GM13976 (cell line): ENCODE measurements at regions not wholly inside any gene's neighbourhood (a gene's known extent, or its start where the extent isn't known, plus 50 kb on each side); places are given as distances from the start of the nearest gene placed in this dataset.

Source experiments
- DNase-seq: peaks from one replicate; pipeline ENCODE4 v3.0.0; 2012; ENCODE audit warnings: low spot score
- CTCF ChIP-seq: IDR thresholded peaks from 2 replicates; pipeline ENCODE4 v1.5.1; 2012; ENCODE audit warnings: borderline replicate concordance, mild to moderate bottlenecking; ENCODE audit not compliant: insufficient read depth; ENCODE audit errors: extremely low read depth, missing control alignments, control extremely low read depth
- in situ Hi-C: fragments of 300-500 bp; cut with MboI; formaldehyde crosslinking; loops from one replicate; pipeline ENCODE4 v1.12.0; 2022; ENCODE audit warnings: low sequenced_read_pairs, mixed read lengths, inconsistent platforms; ENCODE audit not compliant: unreplicated experiment

GRCh38 chr10:130495116-130495862 is 359.1 kb downstream of the GLRX3 start:
- TF ChIP-seq CTCF, result no peak
- in situ Hi-C loops, result no loop called here
- no peak for DNase-seq

DNA sequence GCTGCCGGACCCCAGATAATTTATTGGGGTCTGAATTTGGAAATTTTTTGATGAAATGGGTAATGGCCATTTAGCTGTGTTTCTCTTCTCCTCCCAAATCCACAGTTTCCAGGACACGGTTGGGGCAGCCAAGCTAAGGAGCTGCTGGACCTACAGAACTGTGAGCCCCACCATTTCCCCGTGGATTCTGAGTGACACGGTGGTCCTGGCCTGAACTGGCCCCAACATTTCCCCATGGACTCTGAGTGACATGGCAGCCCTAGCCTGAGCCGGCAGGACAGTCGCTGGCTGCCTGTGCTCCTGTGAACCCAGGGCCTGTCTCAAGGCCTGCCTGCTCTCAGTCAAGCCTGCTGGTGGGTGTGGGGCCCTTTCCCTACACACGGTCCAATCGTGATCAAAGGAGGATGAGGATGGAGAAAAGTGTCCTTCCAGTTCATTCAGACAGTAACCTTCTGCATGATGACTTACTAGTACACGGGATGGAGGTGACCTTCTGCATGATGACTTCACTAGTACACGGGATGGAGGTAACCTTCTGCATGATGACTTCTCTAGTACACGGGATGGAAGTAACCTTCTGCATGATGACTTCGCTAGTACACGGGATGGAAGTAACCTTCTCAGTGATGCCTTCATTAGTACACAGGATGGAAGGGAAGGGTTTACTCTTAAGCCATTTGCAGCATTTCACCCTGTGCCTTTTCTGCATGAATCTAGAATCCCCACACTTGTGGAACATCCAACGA is 359.9 kb downstream of the GLRX3 start:
- DNase-seq, result no peak
- no peak for TF ChIP-seq CTCF
- in situ Hi-C loops, result no loop called here

GRCh38 chr10:130497056-130498010 is 361.1 kb downstream of the GLRX3 start:
- no peak for TF ChIP-seq CTCF
- no peak for DNase-seq
- in situ Hi-C loops, result no loop called here

GRCh38 chr10:130498042-130498441 is 361.9 kb downstream of the GLRX3 start:
- in situ Hi-C loops, result no loop called here
- DNase-seq, result no peak
- TF ChIP-seq CTCF, result no peak

DNA sequence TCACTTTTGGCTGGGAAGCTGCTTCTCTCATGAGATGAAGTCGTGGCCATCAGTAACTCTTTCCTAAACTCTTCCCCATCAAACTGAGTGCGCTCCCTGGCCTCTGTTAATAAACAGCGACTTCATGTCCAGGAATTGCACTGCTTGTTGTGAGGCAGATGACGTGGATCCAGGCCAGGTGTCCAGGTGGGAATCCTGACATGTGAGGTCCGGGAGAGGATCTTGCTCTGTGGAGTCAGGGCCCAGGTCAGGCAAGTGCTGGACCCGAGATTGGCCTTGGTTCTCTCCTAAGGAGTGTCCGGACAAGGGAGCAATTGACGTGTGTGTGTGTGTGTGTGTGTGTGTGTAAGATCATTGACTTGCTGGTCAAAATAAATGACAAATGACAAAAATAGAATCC is 362.7 kb downstream of the GLRX3 start:
- no peak for TF ChIP-seq CTCF
- in situ Hi-C loops, result no loop called here
- no peak for DNase-seq

GRCh38 chr10:130499541-130499940 is 363.4 kb downstream of the GLRX3 start:
- no peak for DNase-seq
- TF ChIP-seq CTCF, result no peak
- in situ Hi-C loops, result no loop called here
